Liver (tissue), 8 donors: ENCODE measurements at regions not wholly inside any gene's neighbourhood (a gene's known extent, or its start where the extent isn't known, plus 50 kb on each side); places are given as distances from the start of the nearest gene placed in this dataset.

Source experiments
- DNase-seq: peaks from one replicate; pipeline ENCODE4 v3.0.0-alpha.2; 2017; ENCODE audit warnings: low spot score
- H3K27ac ChIP-seq, 2 donors: one replicate each; pipeline ENCODE4 v1.7.0; 2013; ENCODE audit warnings: inconsistent platforms in 2 of 2, low read length in 2 of 2, control low read depth in 1 of 2, low read depth in 1 of 2, mild to moderate bottlenecking in 1 of 2
- H3K27me3 ChIP-seq, 4 donors: one replicate each; pipeline versions ENCODE4 v1.6.1 to v1.7.0; 2013; ENCODE audit warnings: low read length in 3 of 4, inconsistent platforms in 1 of 4, mild to moderate bottlenecking in 1 of 4, moderate library complexity in 1 of 4; ENCODE audit not compliant: control insufficient read depth in 4 of 4, insufficient read depth in 4 of 4
- H3K36me3 ChIP-seq, 4 donors: one replicate each; pipeline versions ENCODE4 v1.6.1 to v1.7.0; 2013; ENCODE audit warnings: low read length in 3 of 4, mild to moderate bottlenecking in 3 of 4, low read depth in 1 of 4, moderate library complexity in 1 of 4; ENCODE audit not compliant: control insufficient read depth in 4 of 4, insufficient read depth in 3 of 4
- H3K4me1 ChIP-seq, 4 donors: one replicate each; pipeline versions ENCODE4 v1.6.1 to v1.7.0; 2013; ENCODE audit warnings: low read length in 3 of 4, mild to moderate bottlenecking in 3 of 4, moderate library complexity in 1 of 4; ENCODE audit not compliant: control insufficient read depth in 4 of 4, insufficient read depth in 4 of 4
- H3K4me3 ChIP-seq, 3 donors: one replicate each; pipeline versions ENCODE4 v1.6.1 to v1.7.0; 2013; ENCODE audit warnings: low read length in 3 of 3, control low read depth in 1 of 3, low read depth in 1 of 3, mild to moderate bottlenecking in 1 of 3
- H3K9ac ChIP-seq, 2 donors: one replicate each; pipeline ENCODE4 v1.7.0; 2013; ENCODE audit warnings: low read length in 2 of 2, mild to moderate bottlenecking in 2 of 2, moderate library complexity in 2 of 2, control low read depth in 1 of 2, low read depth in 1 of 2
- H3K9me3 ChIP-seq, 4 donors: one replicate each; pipeline versions ENCODE4 v1.6.1 to v1.7.0; 2013; ENCODE audit warnings: low read length in 3 of 4; ENCODE audit not compliant: control insufficient read depth in 4 of 4
- EGR1 ChIP-seq, 2 donors: IDR thresholded peaks; 2 replicates each; pipeline ENCODE4 v1.6.1; 2016 to 2018; ENCODE audit warnings: antibody characterized with exemption in 2 of 2, low read depth in 2 of 2
- FOXA1 ChIP-seq: IDR thresholded peaks from 2 replicates; pipeline ENCODE4 v1.6.1; 2016; ENCODE audit warnings: antibody characterized with exemption
- FOXA2 ChIP-seq: IDR thresholded peaks from 2 replicates; pipeline ENCODE4 v1.6.1; 2016; ENCODE audit warnings: antibody characterized with exemption
- GABPA ChIP-seq, 2 donors: IDR thresholded peaks in 1 of 2; conservative IDR thresholded peaks in 1 of 2; 2 replicates each; pipeline ENCODE4 v1.6.1; 2016; ENCODE audit warnings: antibody characterized with exemption in 2 of 2, mild to moderate bottlenecking in 1 of 2, moderate library complexity in 1 of 2
- HNF4A ChIP-seq, 2 donors: conservative IDR thresholded peaks; 2 replicates each; pipeline ENCODE4 v1.6.1; 2016; ENCODE audit warnings: antibody characterized with exemption in 2 of 2, mild to moderate bottlenecking in 2 of 2
- HNF4G ChIP-seq: IDR thresholded peaks from 2 replicates; pipeline ENCODE4 v1.6.1; 2016; ENCODE audit warnings: antibody characterized with exemption
- JUND ChIP-seq, 2 donors: IDR thresholded peaks; 2 replicates each; pipeline ENCODE4 v1.6.1; 2016; ENCODE audit warnings: antibody characterized with exemption in 2 of 2
- MAX ChIP-seq: IDR thresholded peaks from 2 replicates; pipeline ENCODE4 v1.6.1; 2016; ENCODE audit warnings: antibody characterized with exemption
- NR2F2 ChIP-seq: IDR thresholded peaks from 2 replicates; pipeline ENCODE4 v1.6.1; 2016; ENCODE audit warnings: antibody characterized with exemption
- RAD21 ChIP-seq, 2 donors: IDR thresholded peaks; 2 replicates each; pipeline ENCODE4 v1.6.1; 2016; ENCODE audit warnings: antibody characterized with exemption in 2 of 2, mild to moderate bottlenecking in 2 of 2
- REST ChIP-seq: IDR thresholded peaks from 2 replicates; pipeline ENCODE4 v1.6.1; 2016; ENCODE audit warnings: antibody characterized with exemption, mild to moderate bottlenecking
- RXRA ChIP-seq, 2 donors: IDR thresholded peaks; 2 replicates each; pipeline ENCODE4 v1.6.1; 2017 to 2018; ENCODE audit warnings: antibody characterized with exemption in 2 of 2, mild to moderate bottlenecking in 1 of 2
- SP1 ChIP-seq: IDR thresholded peaks from 2 replicates; pipeline ENCODE4 v1.6.1; 2018; ENCODE audit warnings: antibody characterized with exemption, mild to moderate bottlenecking
- TAF1 ChIP-seq: conservative IDR thresholded peaks from 2 replicates; pipeline ENCODE4 v1.6.1; 2016; ENCODE audit warnings: antibody characterized with exemption, mild to moderate bottlenecking
- YY1 ChIP-seq: IDR thresholded peaks from 2 replicates; pipeline ENCODE4 v1.6.1; 2016; ENCODE audit warnings: antibody characterized with exemption, mild to moderate bottlenecking
- ZBTB33 ChIP-seq: IDR thresholded peaks from 2 replicates; pipeline ENCODE4 v1.6.1; 2016; ENCODE audit warnings: antibody characterized with exemption
- WGBS: extraction: QIAGEN DNeasy Blood & Tissue Kit; methylation state at CpG from one replicate; pipeline ENCODE4 v1.1.7; 2013; 5-methylcytosine and 5-hydroxymethylcytosine counted together
- TF ChIP-seq, protein P1 (sequence below): fragments of 150-350 bp; IDR thresholded peaks from 2 replicates; pipeline ENCODE4 v1.5.1; 2017; ENCODE audit warnings: improper control_type of control experiment, low read depth, low read length; ENCODE audit not compliant: missing input control
- TF ChIP-seq, protein P2 (sequence below): IDR thresholded peaks from 2 replicates; pipeline ENCODE4 v1.6.1; 2016; ENCODE audit warnings: antibody characterized with exemption
- donor health status: healthy.
- donor health status: healthy.
- donor health status: healthy.
- donor health status: healthy.
- donor health status: healthy.

DNA sequence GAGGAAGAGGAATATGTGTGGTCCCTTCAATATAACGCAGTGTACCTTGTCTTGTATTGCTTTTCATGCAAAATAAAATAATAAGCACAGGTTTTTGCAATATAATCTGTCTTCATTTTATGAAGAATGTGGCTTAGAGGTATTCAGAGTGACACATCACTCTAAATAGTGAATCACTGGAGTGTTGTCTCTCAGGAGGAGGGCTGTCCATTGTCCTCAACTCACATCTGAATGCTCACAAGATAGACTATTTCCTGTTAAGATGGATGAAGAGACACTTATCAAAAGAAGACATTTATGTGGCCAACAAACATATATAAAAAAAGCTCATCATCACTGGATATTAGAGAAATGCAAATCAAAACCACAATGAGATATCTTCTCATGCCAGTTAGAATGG is 1147.5 kb upstream of the C9orf72 start:
- TF ChIP-seq SP1: no peak
- TF ChIP-seq RAD21 (IDR thresholded peaks at IDR 0.05): no peak
- no peak for TF ChIP-seq MAX
- no peak for TF ChIP-seq RXRA (IDR thresholded peaks at IDR 0.05)
- no peak for TF ChIP-seq ZBTB33
- no peak for TF ChIP-seq HNF4A (conservative IDR thresholded peaks at IDR 0.05)
- TF ChIP-seq NR2F2: no peak
- TF ChIP-seq REST: no peak
- TF ChIP-seq, protein P1, sequence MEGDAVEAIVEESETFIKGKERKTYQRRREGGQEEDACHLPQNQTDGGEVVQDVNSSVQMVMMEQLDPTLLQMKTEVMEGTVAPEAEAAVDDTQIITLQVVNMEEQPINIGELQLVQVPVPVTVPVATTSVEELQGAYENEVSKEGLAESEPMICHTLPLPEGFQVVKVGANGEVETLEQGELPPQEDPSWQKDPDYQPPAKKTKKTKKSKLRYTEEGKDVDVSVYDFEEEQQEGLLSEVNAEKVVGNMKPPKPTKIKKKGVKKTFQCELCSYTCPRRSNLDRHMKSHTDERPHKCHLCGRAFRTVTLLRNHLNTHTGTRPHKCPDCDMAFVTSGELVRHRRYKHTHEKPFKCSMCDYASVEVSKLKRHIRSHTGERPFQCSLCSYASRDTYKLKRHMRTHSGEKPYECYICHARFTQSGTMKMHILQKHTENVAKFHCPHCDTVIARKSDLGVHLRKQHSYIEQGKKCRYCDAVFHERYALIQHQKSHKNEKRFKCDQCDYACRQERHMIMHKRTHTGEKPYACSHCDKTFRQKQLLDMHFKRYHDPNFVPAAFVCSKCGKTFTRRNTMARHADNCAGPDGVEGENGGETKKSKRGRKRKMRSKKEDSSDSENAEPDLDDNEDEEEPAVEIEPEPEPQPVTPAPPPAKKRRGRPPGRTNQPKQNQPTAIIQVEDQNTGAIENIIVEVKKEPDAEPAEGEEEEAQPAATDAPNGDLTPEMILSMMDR: no peak
- no peak for TF ChIP-seq JUND (IDR thresholded peaks at IDR 0.05)
- no peak for TF ChIP-seq FOXA1
- no peak for TF ChIP-seq HNF4G
- no peak for TF ChIP-seq TAF1
- TF ChIP-seq EGR1 (IDR thresholded peaks at IDR 0.05; ENCODE audit: low read depth in 2 of 2): no peak
- TF ChIP-seq FOXA2: no peak
- TF ChIP-seq GABPA (IDR thresholded peaks at IDR 0.05 in 1 of 2, conservative IDR thresholded peaks at IDR 0.05 in 1 of 2): no peak
- no peak for TF ChIP-seq YY1
- TF ChIP-seq, protein P2, sequence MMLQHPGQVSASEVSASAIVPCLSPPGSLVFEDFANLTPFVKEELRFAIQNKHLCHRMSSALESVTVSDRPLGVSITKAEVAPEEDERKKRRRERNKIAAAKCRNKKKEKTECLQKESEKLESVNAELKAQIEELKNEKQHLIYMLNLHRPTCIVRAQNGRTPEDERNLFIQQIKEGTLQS: no peak
- H3K4me3 ChIP-seq: no peak overlapping the region
- H3K4me1 ChIP-seq: no peaks in the 10 kb centered on the region
- H3K27me3 ChIP-seq: no peaks in the 10 kb centered on the region
- no peaks in the 10 kb centered on the region for H3K9me3 ChIP-seq
- no peak overlapping the region for H3K9ac ChIP-seq
- H3K27ac ChIP-seq: no peak overlapping the region
- no peak for DNase-seq
- WGBS: 77% methylated on average over 1 of the region's 1 CpG
- H3K36me3 ChIP-seq: no peaks in the 10 kb centered on the region

DNA sequence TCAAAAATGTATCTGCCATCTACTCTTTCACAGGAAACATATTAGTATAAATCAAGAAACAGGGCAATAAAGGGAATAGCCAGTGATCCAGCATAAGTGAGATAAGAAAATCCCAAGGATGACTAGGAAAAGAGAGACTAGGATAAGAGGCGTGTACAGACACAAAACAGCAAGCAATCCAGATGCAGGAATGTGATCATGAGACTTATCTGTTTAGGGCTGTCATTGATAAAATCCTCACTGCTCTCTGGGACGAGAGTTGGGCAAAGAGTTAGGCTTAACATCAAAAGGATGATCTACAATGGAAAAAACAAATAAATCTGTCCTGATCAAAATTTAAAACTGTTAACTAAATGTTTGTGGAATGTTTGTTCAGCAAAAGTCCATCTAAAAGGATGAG is 1156.8 kb upstream of the C9orf72 start:
- DNase-seq: no peak
- 18% methylated on average over 2 of the region's 2 CpGs for WGBS
- H3K27ac ChIP-seq: no peak overlapping the region
- H3K27me3 ChIP-seq: no peaks in the 10 kb centered on the region
- no peaks in the 10 kb centered on the region for H3K4me1 ChIP-seq
- H3K9me3 ChIP-seq: no peaks in the 10 kb centered on the region
- H3K36me3 ChIP-seq: no peaks in the 10 kb centered on the region
- TF ChIP-seq TAF1 (no peak), SP1 (no peak), EGR1 (IDR thresholded peaks at IDR 0.05; ENCODE audit: low read depth in 2 of 2) (no peak), HNF4A (conservative IDR thresholded peaks at IDR 0.05) (no peak), REST (no peak), GABPA (IDR thresholded peaks at IDR 0.05 in 1 of 2, conservative IDR thresholded peaks at IDR 0.05 in 1 of 2) (no peak), FOXA1 (no peak), RXRA (IDR thresholded peaks at IDR 0.05) (no peak)
- TF ChIP-seq, protein P1: no peak
- TF ChIP-seq, protein P2: no peak
- no peak overlapping the region for H3K4me3 ChIP-seq
- no peak overlapping the region for H3K9ac ChIP-seq
